Activated CD4-positive, alpha-beta T cell treated with anti-CD3 and anti-CD28 coated beads, Interleukin-2, amount 50 U/mL, for 16 hours (primary cell): ENCODE measurements at regions not wholly inside any gene's neighbourhood (a gene's known extent, or its start where the extent isn't known, plus 50 kb on each side); places are given as distances from the start of the nearest gene placed in this dataset.
"Not testable (repeated sequence)": the region's sequence is repeated elsewhere in the genome, so short reads cannot be mapped to it uniquely, and the experiment has no call there.

Experiments
- DNase-seq: peaks from one replicate; pipeline ENCODE4 v3.0.0-alpha.2; 2020

DNA sequence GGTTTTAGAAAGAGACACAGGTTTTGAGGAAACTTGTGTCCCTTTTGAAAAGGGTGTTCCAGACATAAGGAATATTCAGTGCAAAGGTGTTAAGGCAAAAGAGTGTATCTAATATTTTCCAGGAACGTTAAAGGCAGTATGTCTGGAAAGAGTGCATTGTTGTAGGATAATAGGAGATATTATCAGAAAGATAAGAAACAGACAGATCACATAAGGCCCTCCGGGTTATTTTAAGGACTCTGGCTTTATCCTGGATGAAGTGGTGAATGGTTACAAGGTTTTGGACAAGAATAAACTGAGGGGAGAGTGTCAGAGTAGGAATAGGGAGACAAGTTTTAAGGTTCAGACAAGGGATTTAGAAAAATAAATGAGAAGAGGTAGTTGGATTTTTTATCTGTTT lies 493.7 kb upstream of the GRM7 start:
- no peak for DNase-seq

DNA sequence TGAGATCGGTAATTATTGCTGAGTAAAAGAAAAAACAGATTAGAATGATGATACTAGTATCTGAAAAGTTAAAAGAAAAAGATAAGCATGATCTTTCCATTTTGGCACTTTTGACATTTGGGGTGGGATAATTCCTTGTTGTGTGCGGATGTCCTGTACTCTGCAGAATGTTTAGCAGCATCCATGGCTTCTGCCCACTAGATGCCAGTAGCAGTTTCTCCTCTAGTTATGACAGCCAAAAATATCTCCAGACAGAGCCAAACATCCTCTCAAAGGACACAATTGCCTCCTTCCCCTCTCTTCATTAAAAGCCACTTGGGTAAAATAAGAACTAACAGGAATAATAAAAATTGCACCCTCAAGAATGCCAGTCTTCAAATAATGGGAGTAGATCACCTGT lies 468.8 kb upstream of the GRM7 start:
- DNase-seq, result no peak

DNA sequence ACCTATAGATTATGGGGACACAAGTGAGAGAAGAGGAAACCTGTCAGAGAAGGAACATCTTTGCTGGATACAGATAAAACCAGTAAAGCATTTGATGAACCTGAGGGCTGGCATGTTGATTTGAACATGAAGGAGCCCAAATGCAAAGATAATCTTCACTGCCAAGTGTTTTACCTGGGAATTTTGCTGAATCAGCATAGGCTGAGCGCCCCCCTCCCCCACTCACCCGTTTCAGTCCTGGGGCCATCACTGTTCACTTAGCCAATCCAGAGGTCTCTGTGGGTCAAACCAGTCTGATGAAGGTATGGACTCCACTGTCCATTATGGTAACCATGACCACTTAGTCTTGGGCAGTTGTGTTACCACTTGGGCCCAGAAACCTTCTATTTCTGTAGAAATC lies 466.0 kb upstream of the GRM7 start:
- no peak for DNase-seq

DNA sequence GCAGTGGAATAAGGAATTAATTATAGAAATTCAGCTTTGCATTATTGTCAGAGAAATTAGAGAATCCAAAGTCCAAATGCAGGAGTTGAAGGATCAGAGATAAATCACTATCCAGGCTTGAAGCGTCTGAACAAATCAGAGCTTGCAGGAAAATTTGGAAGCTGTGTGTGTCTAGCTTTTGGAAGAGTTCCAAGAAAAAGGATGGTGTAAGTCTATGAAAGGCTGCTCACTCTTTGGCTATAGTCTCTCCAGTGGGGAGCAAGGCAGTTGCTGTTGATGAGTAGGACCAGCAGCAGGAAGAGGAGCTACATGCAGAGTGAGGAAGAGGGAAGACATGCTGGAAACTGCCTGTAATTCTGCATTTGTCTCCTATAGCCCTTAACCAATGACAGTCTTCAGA lies 464.3 kb upstream of the GRM7 start:
- no peak for DNase-seq

DNA sequence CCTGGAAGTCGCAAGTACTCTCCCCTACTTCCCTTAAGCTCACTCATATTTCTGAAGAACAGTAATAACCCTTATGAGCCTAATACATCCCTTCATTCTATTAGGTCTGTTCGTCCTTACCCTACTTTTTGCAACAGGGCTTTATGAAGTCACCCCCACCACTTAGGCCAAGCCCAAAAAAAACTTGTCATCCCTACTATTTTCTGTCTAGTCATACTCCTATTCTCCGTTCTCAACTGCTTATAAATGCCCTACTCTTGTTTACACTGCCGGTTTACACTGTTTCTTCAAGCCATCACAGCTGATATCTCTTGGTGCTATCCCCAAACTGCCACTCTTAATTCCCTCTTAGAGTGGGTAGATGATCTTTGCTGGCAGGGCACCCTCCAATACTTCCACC lies 458.2 kb upstream of the GRM7 start:
- DNase-seq, result not testable (repeated sequence)

DNA sequence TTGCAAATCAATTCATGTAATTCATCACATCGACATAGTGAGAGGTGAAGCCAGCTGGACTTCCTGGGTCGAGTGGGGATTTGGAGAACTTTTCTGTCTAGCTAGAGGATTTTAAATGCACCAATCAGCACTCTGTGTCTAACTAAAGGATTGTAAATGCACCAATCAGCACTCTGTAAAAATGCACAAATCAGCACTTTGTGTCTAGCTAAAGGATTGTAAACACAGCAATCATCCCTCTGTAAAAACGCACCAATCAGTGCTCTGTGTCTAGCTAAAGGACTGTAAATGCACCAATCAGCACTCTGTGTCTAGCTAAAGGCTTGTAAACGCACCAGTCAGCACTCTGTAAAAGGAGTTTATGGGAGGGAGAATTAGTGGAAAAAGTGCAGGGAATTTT lies 454.0 kb upstream of the GRM7 start:
- DNase-seq, result not testable (repeated sequence)

DNA sequence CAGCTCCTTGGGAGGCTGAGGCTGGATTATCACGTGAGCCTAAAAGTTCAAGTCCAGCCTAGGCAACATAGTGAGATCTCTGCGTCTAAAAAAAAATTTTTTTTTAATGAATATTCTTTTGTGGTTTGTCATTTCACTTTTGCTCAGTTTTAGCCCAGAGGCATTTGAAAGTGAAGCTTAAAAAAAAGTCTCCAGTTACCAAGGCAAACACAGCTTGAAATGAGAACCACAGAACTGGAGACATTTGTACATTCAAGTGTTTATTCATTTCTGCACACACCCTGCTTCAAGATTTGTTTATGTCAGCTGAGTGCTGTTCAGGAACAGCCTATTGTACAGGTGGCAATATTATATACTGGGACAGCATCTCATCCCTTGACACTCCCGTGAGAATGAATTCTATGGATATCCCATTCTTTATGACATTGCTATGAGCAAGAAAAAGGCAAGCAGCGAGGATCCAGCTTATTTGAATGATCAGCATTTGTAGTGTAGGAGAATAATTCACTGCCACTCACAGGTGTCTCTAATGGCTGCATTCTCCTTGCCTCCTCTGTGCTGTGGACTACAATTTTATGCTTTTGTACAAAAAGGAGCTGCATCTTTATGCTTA lies 444.8 kb upstream of the GRM7 start:
- no peak for DNase-seq

DNA sequence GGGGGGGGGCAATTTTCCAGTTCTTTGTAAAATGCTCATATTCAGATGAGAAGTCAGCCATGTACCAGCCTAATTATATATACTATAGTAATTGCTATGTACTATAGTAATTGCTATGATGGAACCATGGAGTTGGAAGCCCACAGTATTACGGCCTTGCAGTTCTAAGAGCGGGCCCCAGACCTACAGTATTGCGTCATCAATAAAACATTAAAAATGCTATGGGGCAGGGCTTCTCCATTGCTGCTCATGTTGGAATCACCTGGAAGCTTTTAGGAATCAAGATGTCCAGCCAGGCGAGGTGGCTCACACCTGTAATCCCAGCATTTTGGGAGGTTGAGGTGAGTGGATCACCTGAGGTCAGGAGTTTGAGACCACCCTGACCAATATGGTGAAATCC lies 443.7 kb upstream of the GRM7 start:
- no peak for DNase-seq

DNA sequence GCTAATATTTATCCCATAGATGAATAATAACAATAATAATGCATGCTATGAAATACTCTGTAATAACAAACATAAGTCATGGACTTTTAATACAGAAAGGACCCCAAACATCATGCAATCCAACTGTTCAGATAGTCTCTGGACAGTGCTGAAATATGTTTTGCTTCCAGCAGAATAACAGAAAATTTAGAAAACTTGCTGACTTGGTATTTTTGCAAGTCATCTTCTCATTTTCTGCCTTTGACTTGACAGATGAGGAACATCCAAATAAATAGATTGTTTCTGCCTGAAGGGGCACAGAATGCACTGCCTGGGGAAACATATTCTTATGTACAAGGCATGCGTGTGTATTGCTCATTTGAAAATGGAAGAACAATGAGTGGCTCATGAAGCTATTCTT lies 442.4 kb upstream of the GRM7 start:
- DNase-seq, result no peak

DNA sequence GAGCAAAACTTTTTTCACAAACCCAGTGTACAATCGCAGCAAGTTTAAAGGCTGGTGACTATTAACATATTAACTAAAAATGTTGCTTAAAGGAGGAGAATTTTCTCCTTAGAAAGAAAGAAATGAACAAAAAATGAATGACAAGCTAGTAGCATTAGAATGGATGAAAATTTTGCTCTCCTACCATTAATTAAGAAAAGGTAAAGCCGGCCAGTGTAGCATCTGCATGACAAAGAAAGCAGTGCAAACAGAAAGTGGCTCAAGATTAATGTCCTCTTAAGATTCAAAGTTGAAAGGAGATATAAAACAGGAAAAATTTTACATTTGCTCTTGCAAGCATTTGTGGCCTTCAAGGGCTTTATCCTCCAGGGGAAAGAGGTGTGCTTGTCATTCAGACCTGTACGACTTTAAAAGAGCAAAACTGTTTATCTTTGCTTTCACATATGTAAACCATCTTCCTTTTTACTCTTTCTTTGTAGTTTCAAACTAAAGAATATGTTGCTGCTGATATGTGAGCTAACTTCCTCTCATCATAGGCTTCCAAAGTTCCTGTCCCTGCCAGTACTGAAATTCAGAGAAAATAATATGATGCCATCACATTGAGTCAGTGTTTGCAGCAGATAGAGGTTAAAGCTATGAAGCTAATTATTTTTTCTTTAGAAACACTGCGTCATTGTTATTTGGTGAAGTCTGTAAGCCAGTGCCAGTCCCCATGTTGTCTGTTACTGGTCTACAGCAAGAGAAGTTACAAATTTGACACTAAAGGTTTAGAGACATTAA lies 439.1 kb upstream of the GRM7 start:
- no peak for DNase-seq

DNA sequence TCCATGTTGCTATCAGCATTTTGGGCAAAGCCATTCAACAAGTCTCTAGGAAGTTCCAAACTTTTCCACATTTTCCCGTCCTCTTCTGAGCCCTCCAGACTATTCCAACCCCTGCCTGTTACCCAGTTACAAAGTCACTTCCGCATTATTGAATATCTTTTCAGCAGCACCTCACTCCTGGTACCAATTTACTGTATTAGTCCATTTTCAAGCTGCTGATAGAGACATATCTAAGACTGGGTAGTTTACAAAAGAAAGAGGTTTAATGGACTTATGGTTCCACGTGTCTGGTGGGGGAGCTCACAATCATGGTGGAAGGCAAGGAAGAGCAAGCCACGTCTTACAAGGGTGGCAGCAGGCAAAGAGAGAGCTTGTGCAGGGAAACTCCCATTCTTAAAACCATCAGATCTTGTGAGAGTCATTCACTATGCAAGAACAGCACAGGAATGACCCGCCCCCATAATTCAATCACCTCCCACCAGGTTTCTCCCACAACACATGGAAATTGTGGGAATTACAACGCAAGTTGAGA lies 435.6 kb upstream of the GRM7 start:
- no peak for DNase-seq

DNA sequence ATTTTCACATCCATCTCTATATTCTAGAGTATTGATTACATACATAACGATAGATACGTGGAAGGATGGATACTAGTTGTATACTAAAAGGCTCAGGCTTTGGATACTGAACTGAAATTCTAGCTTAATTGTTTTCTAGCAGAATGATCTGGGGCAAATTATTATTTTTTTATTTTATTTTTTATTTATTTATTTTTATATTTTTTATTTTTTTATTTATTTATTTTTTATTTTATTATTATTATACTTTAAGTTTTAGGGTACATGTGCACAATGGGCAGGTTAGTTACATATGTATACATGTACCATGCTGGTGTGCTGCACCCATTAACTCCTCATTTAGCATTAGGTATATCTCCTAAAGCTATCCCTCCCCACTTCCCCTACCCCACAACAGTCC lies 432.6 kb upstream of the GRM7 start:
- DNase-seq, result not testable (repeated sequence)

DNA sequence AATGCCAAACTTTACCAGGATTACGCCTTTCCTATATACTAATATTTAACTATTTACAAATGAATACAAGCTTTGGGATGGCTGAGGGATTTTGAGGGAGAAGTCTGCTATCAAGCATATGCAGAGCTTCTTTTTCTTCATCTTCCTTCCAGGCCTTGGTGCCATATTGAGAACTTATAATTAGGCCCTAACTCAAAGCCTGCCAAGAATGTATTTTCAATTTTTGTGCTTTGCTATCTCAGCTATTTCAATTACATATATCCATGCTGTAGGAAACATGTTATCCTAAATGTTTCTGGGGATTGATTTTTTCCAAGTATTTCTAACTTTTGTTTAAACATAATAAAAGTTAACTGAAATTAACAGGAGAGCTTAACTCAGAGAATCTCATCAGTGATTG lies 425.0 kb upstream of the GRM7 start:
- DNase-seq, result no peak

DNA sequence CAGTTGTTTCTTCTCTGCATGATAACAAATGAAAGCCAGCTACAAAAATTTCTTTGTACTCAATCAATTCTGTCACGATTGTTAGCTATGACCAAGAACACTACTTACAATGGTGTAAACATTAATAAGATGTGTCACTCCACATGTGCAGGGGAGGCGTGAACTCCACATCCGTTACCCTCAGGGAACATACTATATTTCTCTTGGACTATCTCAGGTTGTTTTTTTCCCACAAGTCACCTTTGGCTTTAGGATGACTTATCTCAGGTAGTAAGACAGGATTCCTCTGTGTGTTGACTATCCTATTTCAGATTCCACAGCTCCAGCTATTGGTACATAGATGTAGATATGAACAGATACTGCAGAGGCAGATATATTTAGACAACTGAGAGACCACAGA lies 423.3 kb upstream of the GRM7 start:
- DNase-seq, result no peak

DNA sequence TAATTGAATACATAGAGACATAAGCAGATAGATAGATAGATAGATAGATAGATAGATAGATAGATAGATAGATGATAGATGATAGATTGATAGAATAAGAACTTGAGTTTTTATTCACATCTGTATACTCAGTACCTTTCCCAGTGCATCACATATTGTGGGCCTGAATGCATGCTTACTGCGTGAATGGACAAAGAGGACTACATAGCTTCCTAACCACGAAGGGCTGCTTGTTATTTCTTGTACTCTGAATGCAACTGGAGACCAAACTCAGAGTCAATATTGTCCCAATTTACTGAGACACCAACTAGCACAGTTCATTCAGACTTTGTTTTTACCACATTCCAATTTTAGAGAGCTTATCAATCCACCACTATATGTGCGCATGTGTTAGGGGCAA lies 422.9 kb upstream of the GRM7 start:
- no peak for DNase-seq

DNA sequence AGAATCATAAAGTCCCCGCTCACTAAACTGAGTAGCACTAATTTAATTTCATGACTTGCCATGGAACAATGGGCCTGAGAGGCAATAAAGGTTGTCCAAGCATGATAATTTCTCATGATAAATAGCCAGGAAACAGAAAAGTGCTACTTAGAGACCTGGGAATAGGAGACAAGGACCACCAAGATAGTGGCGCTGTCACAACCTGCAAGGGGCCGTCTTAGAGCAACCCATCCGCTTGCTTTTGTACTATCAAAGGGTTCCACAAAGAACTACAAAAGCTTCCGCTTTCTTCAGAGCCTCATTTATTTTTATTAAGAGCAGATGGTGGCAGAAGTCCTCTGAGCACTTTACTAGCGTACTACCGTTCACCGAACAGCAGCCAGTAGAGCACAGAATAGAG lies 421.7 kb upstream of the GRM7 start:
- DNase-seq, result no peak

DNA sequence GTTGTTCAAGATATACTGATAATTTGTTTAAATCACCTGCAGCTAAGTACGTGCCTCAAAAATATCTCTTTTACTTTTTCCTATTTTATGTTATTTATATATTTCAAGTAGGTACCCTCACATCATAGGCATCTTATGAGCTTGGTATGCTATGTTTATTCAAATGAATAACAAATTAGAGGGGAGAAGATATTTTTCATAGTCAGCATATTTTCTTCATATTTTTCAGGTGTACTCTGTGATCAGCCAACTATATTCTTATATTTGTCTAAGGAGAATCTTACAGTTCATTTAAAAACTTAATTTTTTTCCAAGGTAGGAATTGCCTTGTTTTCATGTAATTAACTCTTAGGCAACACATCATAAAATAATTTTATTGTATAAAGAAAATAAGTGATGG lies 421.1 kb upstream of the GRM7 start:
- DNase-seq, result no peak

DNA sequence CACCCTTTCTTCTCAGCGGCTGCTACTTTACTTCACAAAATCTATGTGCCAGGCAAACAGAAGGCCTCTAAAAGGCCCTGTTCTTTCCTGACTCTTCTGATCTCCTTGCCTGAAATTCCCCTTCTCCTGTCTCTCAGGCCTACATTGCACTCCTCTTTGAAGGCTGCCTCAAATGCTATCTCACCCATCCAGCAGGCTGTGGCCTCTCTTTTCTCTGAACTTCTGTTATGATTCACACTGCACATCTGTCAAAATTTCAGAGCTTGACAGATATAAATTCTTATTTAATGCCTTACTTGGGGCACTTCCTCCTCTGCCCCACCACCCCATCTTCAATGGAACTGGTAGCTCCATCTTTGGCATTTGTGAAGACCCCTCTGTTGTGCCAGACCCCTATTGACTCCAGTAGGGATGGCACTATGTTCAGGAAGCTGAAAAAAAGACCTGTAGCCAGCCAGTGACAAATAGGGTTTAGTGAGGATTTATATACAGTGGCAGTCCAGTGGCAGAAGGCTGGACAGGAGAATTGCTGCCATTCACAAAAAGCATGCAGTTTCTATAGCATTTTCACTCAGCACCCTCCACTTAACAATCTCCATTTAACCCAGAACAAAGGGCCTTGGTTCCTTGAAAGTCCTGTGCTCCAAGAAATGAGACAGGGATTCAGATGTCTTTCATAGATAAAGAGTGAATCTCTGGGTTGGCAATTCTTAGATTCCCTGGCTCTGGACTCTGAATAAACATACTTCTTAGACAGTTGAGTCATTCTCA lies 415.8 kb upstream of the GRM7 start:
- DNase-seq, result no peak

DNA sequence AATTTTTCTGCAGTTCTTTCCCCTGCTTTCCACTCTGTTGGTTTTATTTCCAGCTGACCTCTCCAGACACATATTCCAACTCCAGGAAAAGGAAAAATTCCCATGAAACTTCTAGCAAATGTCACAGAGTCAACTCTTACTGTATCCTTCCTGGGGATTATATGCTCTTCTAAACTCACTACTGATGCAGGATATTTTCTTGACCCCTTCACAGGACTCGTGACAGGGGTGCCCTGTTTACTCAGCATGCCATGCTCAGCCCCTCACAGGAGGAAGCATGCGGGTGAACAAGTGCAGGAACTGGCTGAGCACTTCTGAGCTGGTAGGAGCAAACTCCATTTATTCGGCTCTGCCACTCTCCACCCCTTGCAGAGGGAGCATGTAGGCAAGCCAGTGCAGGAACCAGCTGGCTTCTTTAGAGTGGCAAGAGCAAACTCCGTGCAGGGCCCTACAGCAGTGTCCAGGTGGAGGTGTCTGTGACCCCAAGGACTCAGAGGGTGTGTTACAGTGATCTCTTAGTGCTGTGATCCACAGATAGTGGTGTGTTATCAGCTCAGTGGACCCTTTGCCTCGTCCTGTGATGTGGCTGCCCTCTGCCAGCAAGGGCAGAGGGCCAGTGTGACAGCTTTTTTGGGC lies 413.6 kb upstream of the GRM7 start:
- no peak for DNase-seq

DNA sequence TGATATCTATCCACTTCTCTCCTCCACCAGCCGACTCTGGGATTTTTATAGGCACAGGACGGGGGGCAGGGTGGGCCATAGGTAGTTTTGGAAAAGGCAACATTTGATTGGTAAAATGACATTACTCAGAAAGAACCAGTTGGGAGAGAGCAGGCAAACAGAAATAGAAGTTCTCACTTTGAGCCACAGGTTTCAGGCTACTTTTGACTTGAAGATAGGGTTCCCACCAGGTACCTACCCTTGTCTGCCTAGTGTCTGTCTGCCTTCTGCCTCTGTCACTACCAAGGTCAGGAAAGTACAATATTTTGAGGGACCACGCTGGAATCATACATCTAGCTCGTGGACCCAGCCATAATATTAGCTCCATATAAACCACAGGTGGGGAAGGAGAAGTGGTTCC lies 412.9 kb upstream of the GRM7 start:
- DNase-seq, result no peak

DNA sequence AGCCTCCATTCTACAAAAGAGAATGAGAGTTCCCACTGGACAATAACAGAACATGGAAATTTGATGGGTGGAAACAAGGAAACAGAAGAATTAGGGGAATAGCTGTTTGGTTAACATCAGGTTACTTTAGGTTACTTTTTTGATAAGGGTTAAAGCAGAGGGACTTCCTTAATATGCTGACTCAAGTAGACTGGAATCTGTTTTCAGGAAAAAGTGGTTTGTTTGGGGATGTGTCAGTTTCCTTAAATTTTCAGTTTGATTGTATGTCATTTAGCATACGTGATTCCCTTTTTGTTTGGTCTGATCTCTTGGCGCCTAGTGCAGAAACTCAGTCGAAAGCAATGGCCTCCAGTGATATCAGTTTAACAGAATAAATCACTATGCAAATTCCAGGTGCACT lies 411.8 kb upstream of the GRM7 start:
- DNase-seq, result no peak

DNA sequence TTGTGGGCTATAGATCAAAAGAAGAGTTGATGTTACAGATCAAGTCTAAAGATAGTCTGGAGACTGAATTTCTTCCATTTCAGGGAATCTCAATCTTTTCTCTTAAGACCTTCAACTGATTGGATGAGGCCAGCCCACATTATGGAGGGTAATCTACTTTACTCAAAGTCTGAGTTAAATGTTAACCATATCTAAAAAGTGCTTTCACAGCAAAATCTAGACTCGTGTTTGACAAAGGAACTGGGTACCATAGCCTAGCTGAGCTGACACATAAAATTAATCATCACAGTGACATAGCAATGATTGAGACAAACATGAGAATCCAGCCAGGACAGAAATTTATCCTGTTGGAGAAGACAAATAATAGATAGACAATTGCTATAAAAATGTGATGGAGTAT lies 407.9 kb upstream of the GRM7 start:
- DNase-seq, result no peak

DNA sequence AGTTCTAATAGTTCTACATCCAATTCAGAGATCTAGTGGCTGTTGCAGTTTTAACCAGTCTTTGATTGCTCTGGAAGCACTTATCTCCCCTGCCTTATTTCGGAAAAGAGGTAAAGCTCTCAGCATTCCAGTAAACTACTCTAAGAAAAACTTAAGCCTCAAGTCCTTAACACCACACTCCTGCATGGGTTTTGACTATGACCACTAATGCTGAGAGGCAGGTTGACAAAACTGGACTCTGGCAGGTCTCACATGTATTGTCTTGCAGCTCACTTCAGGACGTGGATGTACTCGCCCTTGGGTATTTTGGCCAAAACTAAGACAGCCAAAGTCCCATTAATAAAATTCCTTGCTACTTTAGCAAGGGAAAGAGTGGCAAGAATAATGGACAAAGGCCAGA lies 405.9 kb upstream of the GRM7 start:
- DNase-seq, result no peak

DNA sequence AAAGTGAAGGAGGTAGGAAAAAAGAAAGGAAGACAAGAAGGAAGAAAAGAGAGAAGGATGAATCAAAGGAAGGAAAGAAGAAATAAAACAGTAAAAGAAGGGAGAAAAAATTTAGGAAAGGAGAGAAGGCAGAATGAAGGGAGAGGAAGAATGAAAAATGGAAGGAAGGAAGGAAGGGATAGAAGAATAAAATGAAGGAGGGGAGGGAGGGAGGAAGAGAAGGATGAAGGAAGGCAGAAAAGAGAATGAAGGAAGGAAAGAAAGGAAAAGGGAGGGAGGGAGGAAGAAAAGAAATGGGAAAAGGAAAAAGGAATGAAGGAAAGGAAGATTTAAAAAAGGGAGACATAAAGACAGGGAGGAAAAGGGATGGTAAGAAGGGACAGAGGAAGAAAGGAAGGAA lies 393.7 kb upstream of the GRM7 start:
- no peak for DNase-seq
